ENCODE measurements at regions not wholly inside any gene's neighbourhood (a gene's known extent, or its start where the extent isn't known, plus 50 kb on each side); places are given as distances from the start of the nearest gene placed in this dataset.

DNA sequence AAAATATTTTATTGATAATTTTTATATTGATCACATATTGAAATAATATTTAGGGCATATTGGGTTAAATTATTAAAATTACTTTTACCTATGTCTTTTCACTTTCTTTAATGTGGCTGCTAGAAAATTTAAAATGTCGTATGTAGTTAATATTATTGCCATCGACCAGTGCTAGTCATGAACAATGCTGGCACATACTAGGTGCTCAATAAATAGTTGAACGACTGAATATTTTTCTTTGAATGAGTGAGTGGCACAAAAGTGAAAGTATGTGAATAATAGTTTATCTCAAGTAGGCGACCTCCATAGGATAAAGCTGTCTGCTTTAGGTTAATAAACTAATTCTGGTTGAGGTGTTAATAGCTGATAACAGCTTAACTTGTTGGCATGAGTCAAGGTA is 150.8 kb upstream of the FGGY start:
- H3K4me2 ChIP-seq (ENCODE audit: insufficient read depth, low read length), result peak overlapping the region; percentile 92
- DNase-seq (ENCODE audit: insufficient read length, low spot score, missing footprints), result peak; percentile 50
- peak overlapping the region; percentile 74 for H3K4me3 ChIP-seq (ENCODE audit: insufficient read depth, low read length)
- no peaks in the 10 kb centered on the region for H3K27me3 ChIP-seq (ENCODE audit: insufficient read depth, low read length)
- no peaks in the 10 kb centered on the region for H3K9me3 ChIP-seq (ENCODE audit: low read depth, low read length)
- H3K27ac ChIP-seq (ENCODE audit: low read depth, low read length), result peak overlapping the region; percentile 77
- TF ChIP-seq, protein P1, sequence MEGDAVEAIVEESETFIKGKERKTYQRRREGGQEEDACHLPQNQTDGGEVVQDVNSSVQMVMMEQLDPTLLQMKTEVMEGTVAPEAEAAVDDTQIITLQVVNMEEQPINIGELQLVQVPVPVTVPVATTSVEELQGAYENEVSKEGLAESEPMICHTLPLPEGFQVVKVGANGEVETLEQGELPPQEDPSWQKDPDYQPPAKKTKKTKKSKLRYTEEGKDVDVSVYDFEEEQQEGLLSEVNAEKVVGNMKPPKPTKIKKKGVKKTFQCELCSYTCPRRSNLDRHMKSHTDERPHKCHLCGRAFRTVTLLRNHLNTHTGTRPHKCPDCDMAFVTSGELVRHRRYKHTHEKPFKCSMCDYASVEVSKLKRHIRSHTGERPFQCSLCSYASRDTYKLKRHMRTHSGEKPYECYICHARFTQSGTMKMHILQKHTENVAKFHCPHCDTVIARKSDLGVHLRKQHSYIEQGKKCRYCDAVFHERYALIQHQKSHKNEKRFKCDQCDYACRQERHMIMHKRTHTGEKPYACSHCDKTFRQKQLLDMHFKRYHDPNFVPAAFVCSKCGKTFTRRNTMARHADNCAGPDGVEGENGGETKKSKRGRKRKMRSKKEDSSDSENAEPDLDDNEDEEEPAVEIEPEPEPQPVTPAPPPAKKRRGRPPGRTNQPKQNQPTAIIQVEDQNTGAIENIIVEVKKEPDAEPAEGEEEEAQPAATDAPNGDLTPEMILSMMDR (IDR thresholded peaks at IDR 0.05; ENCODE audit: extremely low read depth, low read depth, low read length), result no peak
- peaks cover 53% of the 10 kb centered on the region for H3K4me1 ChIP-seq (ENCODE audit: insufficient read depth, low read length)
- no peaks in the 10 kb centered on the region for H3K36me3 ChIP-seq (ENCODE audit: insufficient read depth, low read length)
- no peaks in the 10 kb centered on the region for H4K20me1 ChIP-seq (ENCODE audit: insufficient read depth, low read length)
- no peaks in the 10 kb centered on the region for H3K79me2 ChIP-seq (ENCODE audit: insufficient read depth, low read length)
- H2AFZ ChIP-seq (ENCODE audit: low read length), result peak overlapping the region; percentile 91

DNA sequence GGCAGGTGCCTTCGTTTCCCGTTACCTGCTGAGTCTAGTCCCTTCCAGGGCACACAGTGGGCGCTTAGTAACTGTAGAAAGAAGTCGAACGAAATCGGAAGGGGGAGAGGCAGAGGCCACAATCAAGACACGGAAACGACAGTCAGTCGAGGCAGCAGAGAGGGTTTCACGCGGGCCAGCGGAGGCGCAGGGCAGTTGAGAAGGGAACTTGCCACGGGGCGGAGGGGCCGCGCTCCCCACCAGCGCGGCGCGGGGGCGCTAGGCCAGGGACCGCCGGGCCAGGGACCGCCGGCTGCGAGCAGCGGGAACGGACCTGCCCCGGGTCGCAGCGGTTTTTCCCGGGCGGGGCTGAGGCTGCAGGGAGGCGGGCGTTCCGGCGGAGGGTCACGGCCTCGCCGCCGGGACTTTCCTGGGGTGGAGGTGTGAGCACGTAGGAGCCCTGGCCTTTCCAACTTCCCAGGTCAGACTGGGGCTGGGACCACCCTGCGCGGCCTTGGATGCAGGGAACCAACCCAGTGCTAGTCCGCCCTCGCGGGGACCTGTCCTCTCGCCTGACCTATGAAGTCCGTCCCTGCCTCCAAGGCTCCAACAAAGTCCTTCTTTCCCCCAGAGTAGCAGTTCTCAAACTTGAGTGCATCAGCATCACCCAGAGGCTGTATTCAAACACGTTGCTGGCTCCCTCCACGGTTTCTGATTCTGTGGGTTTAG is 150.1 kb upstream of the FGGY start:
- TF ChIP-seq, protein P1 (IDR thresholded peaks at IDR 0.05; ENCODE audit: extremely low read depth, low read depth, low read length), result peak; percentile 29
- DNase-seq (ENCODE audit: insufficient read length, low spot score, missing footprints), result peak; percentile 83

DNA sequence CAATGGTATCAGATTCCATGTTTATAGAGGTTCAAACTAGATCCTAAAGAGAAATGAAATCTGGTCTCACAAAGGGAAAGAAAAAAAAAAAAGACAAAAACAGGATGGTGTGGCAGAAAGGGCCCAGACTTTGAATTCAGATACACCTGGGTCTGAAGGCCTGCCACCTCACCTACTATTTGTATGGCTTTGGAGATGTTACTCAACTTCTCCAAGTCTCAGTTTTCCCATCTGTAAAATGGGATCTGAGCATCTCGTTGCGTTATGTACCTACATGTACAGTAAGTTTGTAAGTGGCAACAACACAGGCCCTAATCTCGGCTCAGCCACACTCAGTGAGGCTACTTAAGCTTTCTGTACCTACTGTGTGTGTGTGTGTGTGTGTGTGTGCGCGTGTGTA is 147.5 kb upstream of the FGGY start:
- H3K27me3 ChIP-seq (ENCODE audit: insufficient read depth, low read length), result no peaks in the 10 kb centered on the region
- H3K4me1 ChIP-seq (ENCODE audit: insufficient read depth, low read length), result peaks cover 37% of the 10 kb centered on the region
- no peaks in the 10 kb centered on the region for H4K20me1 ChIP-seq (ENCODE audit: insufficient read depth, low read length)
- no peak overlapping the region for H2AFZ ChIP-seq (ENCODE audit: low read length)
- no peak overlapping the region for H3K4me2 ChIP-seq (ENCODE audit: insufficient read depth, low read length)
- DNase-seq (ENCODE audit: insufficient read length, low spot score, missing footprints), result no peak
- TF ChIP-seq, protein P1 (IDR thresholded peaks at IDR 0.05; ENCODE audit: extremely low read depth, low read depth, low read length), result no peak
- H3K4me3 ChIP-seq (ENCODE audit: insufficient read depth, low read length), result no peak overlapping the region
- H3K79me2 ChIP-seq (ENCODE audit: insufficient read depth, low read length), result no peaks in the 10 kb centered on the region
- H3K9me3 ChIP-seq (ENCODE audit: low read depth, low read length), result no peaks in the 10 kb centered on the region
- peak overlapping the region; percentile 88 for H3K27ac ChIP-seq (ENCODE audit: low read depth, low read length)
- no peaks in the 10 kb centered on the region for H3K36me3 ChIP-seq (ENCODE audit: insufficient read depth, low read length)

More for the DNA sequence above, 150.1 kb upstream of the FGGY start:
- peak overlapping the region; percentile 77 for H3K27ac ChIP-seq (ENCODE audit: low read depth, low read length)
- H3K9me3 ChIP-seq (ENCODE audit: low read depth, low read length), result no peaks in the 10 kb centered on the region
- peak overlapping the region; percentile 74 for H3K4me3 ChIP-seq (ENCODE audit: insufficient read depth, low read length)
- peaks cover 55% of the 10 kb centered on the region for H3K4me1 ChIP-seq (ENCODE audit: insufficient read depth, low read length)
- no peaks in the 10 kb centered on the region for H4K20me1 ChIP-seq (ENCODE audit: insufficient read depth, low read length)
- H3K79me2 ChIP-seq (ENCODE audit: insufficient read depth, low read length), result no peaks in the 10 kb centered on the region
- H3K4me2 ChIP-seq (ENCODE audit: insufficient read depth, low read length), result peak overlapping the region; percentile 92
- H3K36me3 ChIP-seq (ENCODE audit: insufficient read depth, low read length), result no peaks in the 10 kb centered on the region
- no peaks in the 10 kb centered on the region for H3K27me3 ChIP-seq (ENCODE audit: insufficient read depth, low read length)
- H2AFZ ChIP-seq (ENCODE audit: low read length), result peak overlapping the region; percentile 91

DNA sequence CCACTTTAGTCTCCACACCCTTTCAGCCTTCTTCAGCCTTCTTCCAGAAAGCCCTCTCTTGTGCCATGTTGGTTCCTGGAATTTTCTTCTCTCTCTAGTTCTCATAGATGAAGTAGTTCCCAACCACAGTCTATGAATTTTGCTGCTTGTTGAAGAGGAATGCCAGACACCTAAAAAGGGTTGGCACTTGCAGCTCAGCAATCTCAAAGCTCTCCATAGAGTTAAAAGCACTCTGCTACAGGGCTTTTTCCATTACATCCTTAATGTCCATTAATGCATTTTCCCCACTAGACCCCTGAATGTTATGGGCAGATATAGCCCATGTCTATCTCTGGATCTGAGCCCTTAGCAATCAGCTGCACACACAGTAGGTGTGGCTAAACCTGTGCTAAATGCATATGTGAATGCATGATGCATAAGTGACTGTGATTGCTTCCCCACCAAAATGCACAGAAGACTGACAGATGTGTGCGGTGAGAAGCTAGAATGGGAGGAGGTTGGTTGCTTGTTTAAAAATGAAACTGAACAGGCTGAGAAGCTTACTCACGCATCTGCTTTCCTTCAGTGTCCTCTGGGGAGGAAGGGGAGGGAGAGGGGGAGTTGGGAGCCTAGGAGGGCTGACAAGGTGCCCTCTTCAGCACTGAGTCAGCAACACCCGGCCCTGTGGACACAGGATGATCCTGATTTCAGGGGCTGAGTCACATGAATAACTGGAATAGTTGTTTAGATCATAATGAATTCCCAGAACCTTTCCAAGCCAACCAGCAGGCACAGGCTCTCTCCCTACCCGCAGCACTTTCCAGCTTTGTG is 146.1 kb upstream of the FGGY start:
- Histone ChIP-seq H3K9me3 (ENCODE audit: low read depth, low read length) (no peaks in the 10 kb centered on the region), H3K4me2 (ENCODE audit: insufficient read depth, low read length) (peak overlapping the region; percentile 86), H3K4me1 (ENCODE audit: insufficient read depth, low read length) (peaks cover 36% of the 10 kb centered on the region), H2AFZ (ENCODE audit: low read length) (no peak overlapping the region), H3K79me2 (ENCODE audit: insufficient read depth, low read length) (no peaks in the 10 kb centered on the region), H4K20me1 (ENCODE audit: insufficient read depth, low read length) (no peaks in the 10 kb centered on the region), H3K36me3 (ENCODE audit: insufficient read depth, low read length) (no peaks in the 10 kb centered on the region), H3K27ac (ENCODE audit: low read depth, low read length) (peak overlapping the region; percentile 88), H3K27me3 (ENCODE audit: insufficient read depth, low read length) (no peaks in the 10 kb centered on the region), H3K4me3 (ENCODE audit: insufficient read depth, low read length) (peak overlapping the region; percentile 52)
- TF ChIP-seq, protein P1 (IDR thresholded peaks at IDR 0.05; ENCODE audit: extremely low read depth, low read depth, low read length), result no peak
- peak; percentile 98 for DNase-seq (ENCODE audit: insufficient read length, low spot score, missing footprints)

All from osteoblast (primary cell).